Skeletal muscle cell (primary cell): ENCODE measurements at regions not wholly inside any gene's neighbourhood (a gene's known extent, or its start where the extent isn't known, plus 50 kb on each side); places are given as distances from the start of the nearest gene placed in this dataset.
A peak's percentile ranks its signal among the peaks of the same experiment; 100 is the strongest.
"Not testable (repeated sequence)": the region's sequence is repeated elsewhere in the genome, so short reads cannot be mapped to it uniquely, and the experiment has no call there.

Experiments used
- DNase-seq: peaks from one replicate; pipeline ENCODE4 v3.0.0-alpha.2; 2010; ENCODE audit warnings: low read depth
- H3K4me3 ChIP-seq: 2 replicates; pipeline ENCODE4 v1.5.1; 2011; ENCODE audit warnings: low read depth, mild to moderate bottlenecking, control low read depth, low read length, moderate library complexity

DNA sequence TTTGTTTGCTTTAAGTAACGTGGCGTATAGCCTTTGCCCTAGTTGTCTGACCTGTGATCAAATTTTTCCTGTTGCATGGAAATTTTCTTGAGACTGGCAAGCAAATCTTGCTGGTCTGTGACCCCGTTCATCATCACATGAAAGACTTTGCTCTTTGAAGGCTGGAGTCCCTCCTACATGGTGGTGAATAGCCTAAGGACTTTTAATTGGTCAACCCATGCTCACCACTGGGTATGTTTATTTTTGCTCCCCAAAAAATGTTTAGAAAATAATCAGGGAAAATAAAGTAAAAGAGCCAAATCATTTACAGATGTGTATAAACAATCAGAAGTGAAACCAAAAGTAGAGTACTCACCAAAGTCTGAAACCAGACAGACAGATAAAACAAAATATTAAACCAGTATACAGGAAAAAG is 1075.3 kb upstream of the ALCAM start:
- peak overlapping the region; percentile 4 for H3K4me3 ChIP-seq
- no peak for DNase-seq

DNA sequence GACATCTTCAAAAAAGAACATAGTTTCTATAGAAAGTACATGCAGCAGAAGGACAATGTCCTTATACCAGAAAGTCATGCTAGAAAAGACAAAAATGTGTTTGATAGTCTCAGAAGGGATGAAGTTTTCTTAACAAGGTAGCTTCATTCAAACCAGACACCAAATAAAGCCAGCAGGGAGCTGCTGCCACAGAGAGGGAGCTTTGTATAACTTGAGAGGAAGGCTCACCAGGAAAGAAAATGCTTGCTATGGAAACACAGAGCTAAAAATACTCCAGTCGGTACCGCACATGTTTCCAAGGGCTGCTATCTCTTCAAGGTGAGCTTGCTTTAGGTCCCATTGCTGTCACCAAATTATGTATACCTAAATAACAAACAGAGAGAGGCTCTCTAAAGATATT is 1074.8 kb upstream of the ALCAM start:
- DNase-seq, result no peak
- H3K4me3 ChIP-seq, result peak overlapping the region; percentile 4

DNA sequence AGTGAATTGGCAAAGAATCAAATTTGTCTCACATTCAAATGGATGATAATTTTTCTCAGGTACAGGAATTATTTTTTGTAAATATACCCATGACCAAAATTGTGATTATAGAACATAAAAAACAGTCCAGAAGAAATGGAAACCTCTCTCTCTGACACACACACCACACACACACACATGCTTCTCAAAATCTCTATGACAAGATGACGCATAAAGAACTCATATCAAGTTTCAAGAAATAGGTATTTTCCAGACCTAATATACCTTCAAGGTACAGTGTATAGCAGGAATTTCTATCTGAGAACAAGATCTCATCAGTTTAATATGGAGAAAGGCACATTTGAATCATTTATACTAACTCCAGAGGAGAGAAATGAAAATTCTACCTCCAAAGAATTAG is 1069.1 kb upstream of the ALCAM start:
- DNase-seq, result no peak
- no peak overlapping the region for H3K4me3 ChIP-seq

DNA sequence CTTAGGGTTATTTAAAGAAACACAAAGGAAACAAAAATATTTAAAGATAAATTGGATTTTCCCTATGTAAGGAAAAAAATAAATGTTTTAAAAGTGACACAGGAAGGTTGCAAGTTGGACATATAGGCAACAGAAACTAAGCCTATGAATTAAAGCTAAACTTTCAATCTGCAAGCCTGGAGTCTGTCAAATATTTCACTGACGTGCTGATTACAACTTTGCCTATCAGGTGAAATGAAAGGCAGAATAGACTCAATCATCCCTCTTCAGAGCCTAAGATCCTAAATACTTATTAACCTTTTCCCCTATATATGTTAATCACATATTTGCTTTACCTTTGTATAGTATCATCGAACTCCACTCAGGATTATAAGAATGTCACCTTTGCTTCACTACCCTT is 1068.0 kb upstream of the ALCAM start:
- DNase-seq, result no peak
- H3K4me3 ChIP-seq, result no peak overlapping the region

DNA sequence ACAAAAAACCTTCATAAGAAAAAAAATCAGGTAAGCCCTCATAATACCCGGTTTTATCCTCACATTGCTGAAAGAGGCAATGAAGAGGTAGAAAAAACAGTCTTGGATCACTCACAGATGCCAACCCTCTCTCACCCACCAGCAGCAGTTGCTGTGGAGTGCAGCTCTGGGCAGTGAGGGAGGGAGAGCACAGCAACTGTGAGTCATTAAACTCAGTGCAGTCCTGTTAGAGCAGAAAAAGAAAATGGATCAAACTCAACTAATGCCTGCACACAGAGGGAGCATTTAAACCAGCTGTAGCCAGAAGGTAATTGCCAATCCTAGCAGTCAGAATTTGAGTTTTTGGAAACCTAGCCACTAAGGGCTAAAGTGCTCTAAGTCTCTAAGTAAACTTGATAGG is 1050.6 kb upstream of the ALCAM start:
- peak; percentile 3 for DNase-seq
- no peak overlapping the region for H3K4me3 ChIP-seq

DNA sequence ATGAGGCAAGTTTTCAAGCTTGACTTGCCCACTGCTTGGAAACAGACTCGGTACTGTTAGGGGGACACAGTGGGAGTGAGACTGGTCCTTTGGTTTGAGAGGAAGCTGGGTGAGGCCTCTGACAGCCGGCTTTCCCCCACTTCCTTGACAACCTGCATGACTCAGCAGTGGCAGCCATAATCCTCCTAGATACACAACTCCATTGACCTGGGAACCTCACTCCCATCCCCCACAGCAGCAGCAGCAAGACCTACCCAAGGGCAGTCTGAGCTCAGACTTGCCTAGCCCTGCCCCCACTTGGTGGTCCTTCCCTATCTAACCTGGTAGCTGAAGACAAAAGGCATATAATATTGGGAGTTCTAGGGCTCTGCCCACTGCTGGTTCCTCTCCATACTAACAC is 1043.5 kb upstream of the ALCAM start:
- no peak overlapping the region for H3K4me3 ChIP-seq
- no peak for DNase-seq

DNA sequence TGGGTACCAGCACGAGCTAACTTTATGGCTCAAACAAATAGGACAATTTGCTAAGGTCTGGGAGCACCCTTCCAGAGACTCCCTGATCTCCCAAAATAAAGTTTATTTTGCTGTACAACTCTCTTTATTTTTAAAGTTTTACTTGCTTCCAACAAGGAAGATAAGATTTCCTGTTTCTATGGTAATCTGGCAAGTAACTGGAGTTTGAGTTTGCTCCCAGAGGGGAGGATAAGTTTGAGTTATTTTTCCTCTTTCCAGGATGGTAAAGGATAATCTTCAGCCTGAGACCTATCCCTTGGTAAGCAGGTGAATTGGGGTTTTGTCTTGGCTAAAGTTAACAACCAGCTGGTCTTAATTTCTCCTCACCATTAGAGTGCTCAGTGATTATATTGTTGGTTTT is 1019.4 kb upstream of the ALCAM start:
- no peak for DNase-seq
- no peak overlapping the region for H3K4me3 ChIP-seq

DNA sequence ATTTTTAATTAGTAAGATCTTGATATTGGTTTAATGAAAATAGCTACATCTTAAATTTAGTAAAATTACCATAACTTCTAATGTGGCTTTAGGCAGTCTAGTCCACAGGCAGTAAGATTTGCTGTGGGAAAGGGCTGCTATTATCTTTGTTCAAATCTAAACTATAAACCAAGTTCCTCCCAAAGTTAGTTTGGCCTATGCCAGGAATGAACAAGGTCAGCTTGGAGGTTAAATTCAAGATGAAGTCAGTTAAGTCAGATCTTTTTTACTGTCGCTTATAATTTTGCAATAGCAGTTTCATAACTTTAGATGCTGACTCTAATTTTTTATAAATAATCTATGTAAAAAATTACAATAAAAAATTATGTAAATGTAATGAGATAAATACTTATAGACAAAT is 1016.9 kb upstream of the ALCAM start:
- no peak for DNase-seq
- H3K4me3 ChIP-seq, result no peak overlapping the region

DNA sequence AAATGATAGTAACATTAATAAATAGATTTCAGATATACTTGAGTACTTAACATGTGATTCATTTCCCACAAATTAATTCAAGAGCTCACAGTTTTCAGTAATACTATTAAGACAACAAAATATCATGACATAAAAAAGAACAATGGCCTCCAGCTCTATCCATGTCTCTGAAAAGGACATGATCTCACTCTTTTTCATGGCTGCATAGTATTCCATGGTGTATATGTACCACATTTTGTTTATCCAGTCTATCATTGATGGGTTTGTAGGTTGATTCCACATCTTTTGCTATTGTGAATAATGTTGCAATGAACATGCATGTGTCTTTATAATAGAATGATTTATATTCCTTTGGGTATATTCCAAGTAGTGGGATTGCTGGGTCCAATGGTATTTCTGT is 1012.8 kb upstream of the ALCAM start:
- DNase-seq, result no peak

DNA sequence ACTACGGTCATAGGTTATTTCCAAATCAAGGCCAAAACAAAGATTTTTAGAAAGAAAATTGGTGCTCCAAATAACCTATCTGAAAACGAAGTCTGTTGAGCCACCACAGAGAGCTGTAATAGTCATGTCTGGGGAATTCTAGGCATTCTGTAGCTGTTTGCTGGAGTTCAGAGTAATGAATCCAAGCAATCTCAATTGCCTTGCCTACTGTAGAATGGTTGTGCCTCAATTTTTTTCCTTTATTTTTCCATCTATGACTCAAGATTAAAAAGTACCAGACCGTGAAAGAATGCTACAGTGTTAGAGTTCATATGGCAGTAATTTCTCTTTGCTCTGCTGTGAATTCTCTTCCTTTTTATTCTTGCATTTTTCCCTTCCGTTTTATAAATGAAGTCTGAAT is 1007.2 kb upstream of the ALCAM start:
- peak overlapping the region; percentile 1 for H3K4me3 ChIP-seq
- DNase-seq, result peak; percentile 73

More for the DNA sequence above, 1012.8 kb upstream of the ALCAM start:
- H3K4me3 ChIP-seq, result no peak overlapping the region

DNA sequence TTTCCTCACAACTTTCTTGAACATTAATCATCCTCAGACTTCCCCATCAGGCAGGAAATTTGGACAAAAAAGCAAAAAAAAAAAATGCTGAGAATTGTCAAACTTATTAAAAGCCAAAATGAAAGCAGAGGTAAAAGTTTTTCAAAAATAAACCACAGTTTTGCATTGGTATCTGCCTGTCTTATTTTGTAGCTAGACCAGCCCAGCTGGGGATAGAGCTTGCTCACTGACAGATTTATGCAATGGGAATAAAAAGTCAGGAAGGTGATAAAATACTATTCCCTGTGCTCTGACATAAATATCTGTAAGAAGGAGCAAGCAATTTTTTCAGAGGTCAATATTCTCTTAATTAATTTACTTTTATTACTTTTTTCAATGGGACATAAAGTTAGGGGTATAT is 1006.7 kb upstream of the ALCAM start:
- no peak for DNase-seq
- peak overlapping the region; percentile 1 for H3K4me3 ChIP-seq

DNA sequence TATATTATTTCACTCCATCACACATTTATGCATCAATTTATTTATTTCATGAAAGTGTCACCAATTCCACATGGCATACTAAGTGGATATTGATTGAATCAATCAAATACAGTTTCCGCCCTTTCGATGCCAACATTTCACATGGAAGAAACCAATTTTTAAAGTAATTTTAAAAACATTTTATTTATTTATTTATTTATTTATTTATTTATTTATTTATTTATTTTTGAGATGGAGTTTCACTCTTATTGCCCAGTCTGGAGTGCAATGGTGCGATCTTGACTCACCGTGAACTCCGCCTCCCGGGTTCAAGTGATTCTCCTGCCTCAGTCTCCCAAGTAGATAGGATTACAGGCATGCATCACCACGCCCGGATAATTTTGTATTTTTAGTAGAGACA is 1005.0 kb upstream of the ALCAM start:
- not testable (repeated sequence) for DNase-seq, H3K4me3 ChIP-seq

DNA sequence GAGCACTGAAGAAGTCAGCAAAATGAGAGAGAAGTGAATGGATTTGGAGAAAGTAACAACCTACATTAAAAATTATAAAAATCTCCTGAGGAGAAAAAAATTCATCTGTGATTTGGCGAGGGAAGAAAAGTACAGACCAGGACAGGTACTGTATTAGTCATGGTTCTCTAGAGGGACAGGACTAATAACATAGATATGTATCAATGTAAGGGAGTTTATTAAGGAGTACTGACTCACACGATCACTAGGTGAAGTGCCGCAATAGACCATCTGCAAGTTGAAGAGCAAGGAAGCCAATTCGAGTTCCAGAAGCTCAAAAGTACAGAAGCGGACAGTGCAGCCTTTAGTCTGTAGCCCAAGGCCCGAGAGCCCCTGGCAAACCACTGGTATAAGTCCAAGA is 1004.4 kb upstream of the ALCAM start:
- no peak overlapping the region for H3K4me3 ChIP-seq
- no peak for DNase-seq

DNA sequence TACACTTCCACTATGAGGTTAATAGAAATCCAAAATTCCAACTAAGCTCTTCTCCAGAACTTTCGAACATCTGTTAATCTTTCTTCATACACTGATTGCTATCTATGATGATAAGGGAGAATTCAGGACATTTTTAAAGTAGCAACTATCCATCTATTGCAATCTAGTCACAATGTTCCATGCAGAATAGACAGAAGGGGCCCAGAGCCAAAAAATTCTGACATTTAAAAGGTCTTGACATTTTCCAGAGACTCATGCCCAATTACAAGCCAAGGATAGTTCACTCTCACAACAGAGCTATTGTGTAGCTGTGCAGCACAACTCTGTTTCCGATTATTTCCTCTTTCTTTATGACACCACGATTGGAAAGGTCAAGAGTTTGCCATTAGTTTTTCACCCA is 999.7 kb upstream of the ALCAM start:
- DNase-seq, result no peak
- H3K4me3 ChIP-seq, result no peak overlapping the region

DNA sequence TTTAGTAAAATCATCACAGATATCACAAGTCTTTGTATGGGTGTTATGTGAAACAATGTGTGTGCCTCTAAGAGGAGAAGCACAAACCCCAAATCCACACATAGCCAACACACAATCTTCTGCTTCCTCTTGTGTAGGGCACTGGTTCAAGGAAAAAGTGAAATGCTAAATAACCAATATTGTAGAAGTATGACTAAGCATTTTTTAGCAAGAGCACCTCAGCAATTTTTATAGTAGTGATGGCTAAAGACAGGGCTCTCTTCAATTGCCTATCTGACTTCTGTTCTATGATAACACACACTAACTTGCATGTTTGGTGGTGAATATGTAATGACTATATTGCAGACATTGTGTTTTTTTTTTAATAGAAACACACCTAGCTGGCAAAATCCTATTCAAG is 997.9 kb upstream of the ALCAM start:
- no peak for DNase-seq

DNA sequence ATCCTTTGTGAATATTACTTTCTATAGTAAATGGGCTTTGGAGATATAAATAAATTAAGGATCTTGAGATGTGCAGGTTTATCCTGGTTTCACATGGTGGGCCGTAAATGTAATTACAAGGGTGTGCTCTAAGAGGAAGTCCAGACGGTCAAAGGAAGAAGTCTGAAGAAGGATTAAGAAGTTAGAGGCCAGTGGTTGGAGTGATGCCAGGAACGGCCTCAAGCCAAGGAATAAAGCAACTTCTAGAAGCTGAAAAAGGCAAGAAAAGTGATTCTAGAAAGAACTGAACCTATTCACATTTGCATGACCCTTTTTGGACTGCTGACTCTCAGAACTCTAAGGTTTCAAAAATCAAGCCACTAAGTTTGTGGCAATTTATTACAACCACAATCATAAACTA is 981.3 kb upstream of the ALCAM start:
- no peak for DNase-seq
- no peak overlapping the region for H3K4me3 ChIP-seq

More for the DNA sequence above, 997.9 kb upstream of the ALCAM start:
- no peak overlapping the region for H3K4me3 ChIP-seq

DNA sequence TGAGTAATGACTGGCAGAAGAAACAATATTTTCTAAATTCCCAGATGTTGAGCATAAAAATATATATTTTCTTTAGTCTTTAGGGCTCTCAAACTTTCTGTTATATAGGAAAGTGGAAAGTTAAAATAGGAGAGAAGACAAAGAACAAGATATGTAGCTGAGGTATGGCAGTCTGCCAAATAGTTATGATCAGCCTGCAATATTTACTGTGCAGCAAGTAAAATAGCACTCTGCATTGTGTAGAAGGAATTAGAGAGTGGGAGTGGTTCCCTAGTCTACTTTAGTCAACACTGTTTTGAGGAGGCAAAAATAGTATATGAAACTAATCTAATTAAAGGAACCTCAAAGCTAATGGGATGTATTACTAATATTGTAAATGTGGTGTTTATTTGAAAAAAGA is 978.1 kb upstream of the ALCAM start:
- no peak for DNase-seq
- no peak overlapping the region for H3K4me3 ChIP-seq

DNA sequence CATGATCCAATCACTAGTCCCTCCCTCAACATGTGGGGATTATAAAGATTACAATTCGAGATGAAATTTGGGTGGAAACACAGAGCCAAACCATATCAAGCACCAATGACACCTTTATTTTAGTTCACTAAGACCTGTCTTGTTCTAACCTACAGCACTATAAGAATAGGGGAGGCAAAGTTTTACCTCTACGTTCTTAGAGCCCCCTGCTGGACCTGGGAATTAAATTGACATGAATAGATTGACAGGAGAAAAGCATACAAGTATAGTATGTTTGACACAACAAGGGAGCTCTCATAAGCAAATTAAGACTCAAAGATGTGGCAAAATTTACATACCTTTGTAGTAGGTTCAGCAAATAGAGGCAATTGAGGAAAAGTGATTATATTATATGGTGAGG is 974.4 kb upstream of the ALCAM start:
- DNase-seq, result no peak
- H3K4me3 ChIP-seq, result no peak overlapping the region

DNA sequence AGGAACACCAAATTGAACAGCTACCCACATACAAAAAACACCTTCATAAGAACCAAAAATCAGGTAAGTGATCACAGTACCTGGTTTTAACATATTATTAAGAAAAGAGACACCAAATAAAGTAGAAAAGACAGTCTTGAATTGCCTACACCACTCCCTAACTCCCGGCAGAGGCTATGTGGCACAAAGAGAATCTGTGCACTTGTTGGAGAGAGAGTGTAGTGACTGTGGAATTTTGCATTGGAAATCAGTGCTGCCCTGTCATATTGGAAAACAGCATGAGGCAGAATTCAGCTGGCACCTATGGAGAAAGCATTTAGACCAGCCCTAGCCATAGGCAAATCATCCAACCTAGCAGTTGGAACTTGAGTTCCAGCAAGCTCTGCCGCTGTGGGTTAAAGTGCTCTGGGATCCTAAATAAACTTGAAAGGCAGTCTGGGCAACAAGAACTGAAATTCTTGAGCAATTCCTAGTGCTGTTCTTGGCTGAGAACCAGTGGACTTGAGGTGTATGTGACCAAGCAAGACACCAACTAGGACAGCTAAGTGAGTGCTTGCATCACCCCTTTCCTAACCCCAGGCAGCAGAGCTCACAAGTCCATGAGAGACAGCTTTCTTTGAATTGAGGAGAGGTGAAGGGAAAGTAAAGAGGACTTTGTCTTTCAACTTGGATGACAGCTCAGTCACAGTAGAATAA is 969.6 kb upstream of the ALCAM start:
- DNase-seq, result peak; percentile 68

DNA sequence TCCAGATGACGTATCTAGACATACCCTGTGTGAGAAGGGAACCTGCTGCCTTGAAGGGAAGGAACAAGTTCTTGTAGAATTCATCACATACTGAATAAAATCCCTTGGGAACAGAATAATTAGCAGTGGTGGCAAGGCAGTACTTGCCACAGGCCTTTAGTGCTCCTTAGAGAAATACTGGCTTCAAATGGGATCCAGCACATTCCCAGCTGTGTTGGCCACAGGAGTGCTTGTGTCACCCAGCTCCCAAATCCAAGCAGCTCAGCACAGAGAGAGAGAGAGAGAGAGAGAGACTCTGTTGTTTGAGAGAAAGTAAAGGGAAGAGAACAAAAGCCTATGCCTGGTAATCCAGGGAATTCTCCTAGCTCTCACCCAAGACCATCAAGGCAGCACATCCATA is 969.0 kb upstream of the ALCAM start:
- H3K4me3 ChIP-seq, result no peak overlapping the region
- DNase-seq, result no peak

More for the DNA sequence above, 969.6 kb upstream of the ALCAM start:
- no peak overlapping the region for H3K4me3 ChIP-seq

DNA sequence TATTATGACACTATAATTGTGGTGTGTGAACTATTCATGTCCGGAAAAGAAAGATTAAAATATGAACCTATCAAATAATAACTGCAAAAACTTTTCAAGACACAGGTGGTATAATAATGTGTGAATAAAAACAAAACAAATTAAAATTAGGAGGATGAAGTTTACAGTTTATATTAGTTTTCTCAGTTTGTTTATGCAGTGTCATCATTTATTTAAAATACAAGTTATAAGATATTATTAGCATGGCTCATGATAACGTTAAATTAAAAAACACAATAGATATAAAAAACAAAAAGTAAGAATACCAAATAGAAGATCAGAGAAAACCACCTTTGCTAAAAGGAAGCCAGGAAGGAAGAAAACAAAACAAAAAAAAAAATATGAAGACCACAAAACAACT is 963.8 kb upstream of the ALCAM start:
- no peak for DNase-seq
- no peak overlapping the region for H3K4me3 ChIP-seq

DNA sequence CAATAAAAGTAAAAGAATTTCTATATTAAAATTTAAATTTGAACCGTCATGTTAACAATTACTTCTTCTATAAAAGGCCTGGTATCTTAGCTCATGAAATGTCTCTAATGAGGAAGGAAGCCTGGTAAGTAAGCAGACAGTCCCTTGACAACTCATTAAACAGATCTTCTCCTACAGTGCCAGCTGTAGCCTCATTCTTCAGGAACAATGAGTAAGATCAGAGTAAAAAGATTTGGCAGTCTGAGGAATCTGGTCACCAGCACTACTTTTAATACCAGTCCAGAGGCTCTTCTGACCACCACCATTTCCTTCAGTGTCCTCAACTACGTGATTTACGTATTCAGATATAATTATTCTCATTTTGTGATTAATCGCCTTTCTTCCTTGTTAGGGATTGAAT is 955.0 kb upstream of the ALCAM start:
- H3K4me3 ChIP-seq, result no peak overlapping the region
- DNase-seq, result no peak
